Transverse colon (tissue), 4 donors: ENCODE measurements at regions not wholly inside any gene's neighbourhood (a gene's known extent, or its start where the extent isn't known, plus 50 kb on each side); places are given as distances from the start of the nearest gene placed in this dataset.

Source experiments
- DNase-seq: peaks from one replicate; pipeline ENCODE4 v3.0.0-alpha.2; 2019
- H3K27ac ChIP-seq, 4 donors: fragments of 200-600 bp; sonication (generic); 2 replicates each; pipeline ENCODE4 v1.5.1; 2016 to 2018; ENCODE audit warnings: inconsistent platforms in 4 of 4
- H3K27me3 ChIP-seq: fragments of 200-600 bp; sonication (generic); 2 replicates; pipeline ENCODE4 v1.5.1; 2017; ENCODE audit warnings: inconsistent platforms
- H3K36me3 ChIP-seq, 4 donors: fragments of 200-600 bp; sonication (generic); 2 replicates each; pipeline ENCODE4 v1.5.1; 2017 to 2019; ENCODE audit warnings: inconsistent platforms in 4 of 4
- H3K4me1 ChIP-seq, 4 donors: fragments of 200-600 bp; sonication (generic); 2 replicates each; pipeline ENCODE4 v1.5.1; 2017 to 2020; ENCODE audit warnings: inconsistent platforms in 4 of 4
- H3K4me3 ChIP-seq, 4 donors: fragments of 200-600 bp; sonication (generic); 1 replicate in 1 of 4; 2 replicates in 3 of 4; pipeline versions ENCODE4 v1.5.1 to v1.6.1; 2017 to 2019; ENCODE audit warnings: inconsistent platforms in 4 of 4
- H3K9me3 ChIP-seq, 2 donors: fragments of 200-600 bp; sonication (generic); 2 replicates each; pipeline ENCODE4 v1.5.1; 2017 to 2019; ENCODE audit warnings: inconsistent platforms in 2 of 2
- EP300 ChIP-seq: sonication (generic); formaldehyde crosslinking; IDR thresholded peaks from one replicate; pipeline ENCODE4 v1.6.1; 2017; ENCODE audit warnings: antibody characterized with exemption, low read depth
- POLR2A ChIP-seq: fragments of 450-650 bp; IDR thresholded peaks from one replicate; pipeline ENCODE4 v1.6.1; 2016; ENCODE audit warnings: antibody characterized with exemption, mild to moderate bottlenecking, moderate library complexity
- POLR2AphosphoS5 ChIP-seq, 3 donors: sonication (generic); formaldehyde crosslinking; IDR thresholded peaks; one replicate each; pipeline ENCODE4 v1.6.1; 2016; ENCODE audit warnings: antibody characterized with exemption in 3 of 3
- WGBS, 2 donors: methylation state at CpG; one replicate each; pipeline ENCODE4 v1.1.5; 2018; ENCODE audit warnings: low coverage in 1 of 2; 5-methylcytosine and 5-hydroxymethylcytosine counted together
- in situ Hi-C, 4 donors: fragments of 200-750 bp; cut with MboI; loops; one replicate each; pipeline versions ENCODE4 v1.15.0 to v1.15.1; 2017; ENCODE audit warnings: low sequenced_read_pairs in 3 of 4, low pct_ligation_motif_present in 1 of 4, low pct_unique_long_range_greater_than_20kb in 1 of 4
- intact Hi-C: fragments of 100-400 bp; cut with DNase I; formaldehyde crosslinking; loops from one replicate; pipeline ENCODE4 v1.15.1; 2023; ENCODE audit warnings: low total_unique reads
- TF ChIP-seq, protein P1 (sequence below), 5 experiments: fragments of 200-600 bp in 3 of 5; fragments of 450-650 bp in 2 of 5; sonication (generic) in 3 of 5; IDR thresholded peaks; 1 replicate in 2 of 5; 2 replicates in 3 of 5; pipeline ENCODE4 v1.5.1; 2016 to 2017; ENCODE audit warnings: antibody characterized with exemption in 5 of 5, inconsistent platforms in 3 of 5, mild to moderate bottlenecking in 2 of 5, moderate library complexity in 1 of 5

GRCh38 chr20:11727708-11728107, 190.0 kb upstream of the BTBD3 start:
- Histone ChIP-seq H3K27ac (no peak overlapping the region), H3K4me3 (no peak overlapping the region), H3K4me1 (no peaks in the 10 kb centered on the region), H3K36me3 (no peaks in the 10 kb centered on the region), H3K9me3 (no peaks in the 10 kb centered on the region), H3K27me3 (no peaks in the 10 kb centered on the region)
- DNase-seq = no peak
- 69 to 83% methylated on average over 1 of the region's 1 CpG for WGBS, 2 donors
- in situ Hi-C loops = no loop called here
- TF ChIP-seq POLR2AphosphoS5 (IDR thresholded peaks at IDR 0.05) = no peak
- TF ChIP-seq EP300 = no peak
- no peak for TF ChIP-seq POLR2A
- TF ChIP-seq, protein P1, sequence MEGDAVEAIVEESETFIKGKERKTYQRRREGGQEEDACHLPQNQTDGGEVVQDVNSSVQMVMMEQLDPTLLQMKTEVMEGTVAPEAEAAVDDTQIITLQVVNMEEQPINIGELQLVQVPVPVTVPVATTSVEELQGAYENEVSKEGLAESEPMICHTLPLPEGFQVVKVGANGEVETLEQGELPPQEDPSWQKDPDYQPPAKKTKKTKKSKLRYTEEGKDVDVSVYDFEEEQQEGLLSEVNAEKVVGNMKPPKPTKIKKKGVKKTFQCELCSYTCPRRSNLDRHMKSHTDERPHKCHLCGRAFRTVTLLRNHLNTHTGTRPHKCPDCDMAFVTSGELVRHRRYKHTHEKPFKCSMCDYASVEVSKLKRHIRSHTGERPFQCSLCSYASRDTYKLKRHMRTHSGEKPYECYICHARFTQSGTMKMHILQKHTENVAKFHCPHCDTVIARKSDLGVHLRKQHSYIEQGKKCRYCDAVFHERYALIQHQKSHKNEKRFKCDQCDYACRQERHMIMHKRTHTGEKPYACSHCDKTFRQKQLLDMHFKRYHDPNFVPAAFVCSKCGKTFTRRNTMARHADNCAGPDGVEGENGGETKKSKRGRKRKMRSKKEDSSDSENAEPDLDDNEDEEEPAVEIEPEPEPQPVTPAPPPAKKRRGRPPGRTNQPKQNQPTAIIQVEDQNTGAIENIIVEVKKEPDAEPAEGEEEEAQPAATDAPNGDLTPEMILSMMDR (IDR thresholded peaks at IDR 0.05) = no peak
- intact Hi-C loops = no loop called here

GRCh38 chr20:11728937-11729336, 188.8 kb upstream of the BTBD3 start:
- Histone ChIP-seq H3K4me3 (no peak overlapping the region), H3K4me1 (no peaks in the 10 kb centered on the region), H3K27me3 (no peaks in the 10 kb centered on the region), H3K36me3 (no peaks in the 10 kb centered on the region), H3K27ac (no peak overlapping the region), H3K9me3 (no peaks in the 10 kb centered on the region)
- intact Hi-C loops (no loop called here), in situ Hi-C loops (no loop called here)
- TF ChIP-seq POLR2AphosphoS5 (IDR thresholded peaks at IDR 0.05) (no peak), POLR2A (no peak), EP300 (no peak)
- TF ChIP-seq, protein P1 (IDR thresholded peaks at IDR 0.05) = no peak
- no peak for DNase-seq
- WGBS, 2 donors = 46 to 62% methylated on average over 2 of the region's 2 CpGs

GRCh38 chr20:11729806-11730205, 187.9 kb upstream of the BTBD3 start:
- Histone ChIP-seq H3K36me3 (no peaks in the 10 kb centered on the region), H3K27ac (no peak overlapping the region), H3K4me1 (no peaks in the 10 kb centered on the region), H3K4me3 (no peak overlapping the region), H3K9me3 (no peaks in the 10 kb centered on the region), H3K27me3 (no peaks in the 10 kb centered on the region)
- intact Hi-C loops = no loop called here
- DNase-seq = no peak
- WGBS, 2 donors = 88 to 100% methylated on average over 1 of the region's 1 CpG
- in situ Hi-C loops = no loop called here
- no peak for TF ChIP-seq EP300

DNA sequence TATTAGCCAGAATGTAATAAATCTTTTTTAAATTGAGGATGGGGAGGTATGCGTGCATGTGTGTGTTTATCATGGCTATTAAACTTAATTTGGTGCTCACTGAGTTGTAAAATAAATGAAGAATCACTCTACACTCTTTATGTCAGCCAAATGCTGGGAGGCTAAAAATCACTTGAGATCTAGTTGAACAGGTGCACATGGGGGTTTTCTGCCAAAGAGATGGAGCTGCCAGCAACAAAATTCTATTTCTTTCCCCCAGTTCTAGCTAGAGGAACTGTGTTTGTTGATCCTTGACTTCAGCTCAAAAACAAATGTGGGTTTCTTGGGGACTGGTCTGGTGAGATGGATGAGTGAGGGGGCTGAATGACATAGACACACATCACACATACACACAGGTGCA, 183.3 kb upstream of the BTBD3 start:
- in situ Hi-C loops = no loop called here

GRCh38 chr20:11738852-11739251, 178.8 kb upstream of the BTBD3 start:
- H3K4me3 ChIP-seq = no peak overlapping the region
- intact Hi-C loops = no loop called here
- in situ Hi-C loops = no loop called here
- no peaks in the 10 kb centered on the region for H3K36me3 ChIP-seq
- DNase-seq = no peak
- no peaks in the 10 kb centered on the region for H3K4me1 ChIP-seq
- no peaks in the 10 kb centered on the region for H3K27me3 ChIP-seq
- no peak overlapping the region for H3K27ac ChIP-seq
- H3K9me3 ChIP-seq = no peaks in the 10 kb centered on the region
- no peak for TF ChIP-seq POLR2A
- TF ChIP-seq, protein P1 (IDR thresholded peaks at IDR 0.05) = no peak
- 83 to 86% methylated on average over 1 of the region's 1 CpG for WGBS, 2 donors

More for the DNA sequence above, 183.3 kb upstream of the BTBD3 start:
- Histone ChIP-seq H3K36me3 (no peaks in the 10 kb centered on the region), H3K4me1 (no peaks in the 10 kb centered on the region), H3K27ac (no peak overlapping the region), H3K4me3 (no peak overlapping the region), H3K9me3 (no peaks in the 10 kb centered on the region), H3K27me3 (no peaks in the 10 kb centered on the region)
- DNase-seq = no peak
- TF ChIP-seq POLR2A (no peak), POLR2AphosphoS5 (IDR thresholded peaks at IDR 0.05) (no peak), EP300 (no peak)
- intact Hi-C loops = no loop called here
- WGBS, 2 donors = 15 to 38% methylated on average over 1 of the region's 1 CpG
